GM19463 (cell line): ENCODE measurements at regions not wholly inside any gene's neighbourhood (a gene's known extent, or its start where the extent isn't known, plus 50 kb on each side); places are given as distances from the start of the nearest gene placed in this dataset.

Experiments used
- ATAC-seq: cut with Tn5 transposase; IDR thresholded peaks from one replicate; pipeline ENCODE4 v1.9.1; 2021; ENCODE audit warnings: mild to moderate bottlenecking, moderate library complexity; ENCODE audit not compliant: unreplicated experiment

DNA sequence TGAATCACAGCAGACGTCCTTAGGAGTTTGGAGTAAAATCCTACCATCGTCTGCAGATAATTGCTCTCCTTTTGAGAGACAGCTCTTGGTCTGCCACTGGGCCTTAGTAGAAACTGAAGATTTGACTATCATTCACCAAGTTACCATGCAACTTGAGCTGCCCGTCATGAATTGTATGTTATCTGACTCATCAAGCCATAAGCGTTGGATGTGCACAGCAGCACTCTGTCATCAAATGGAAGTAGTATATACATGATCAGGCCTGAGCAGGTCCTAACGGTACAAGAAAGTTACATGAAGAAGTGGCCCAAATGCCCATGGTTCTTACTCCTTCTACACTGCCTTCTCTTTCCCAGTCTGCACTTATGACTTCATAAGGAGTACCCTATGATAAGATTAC lies 317.8 kb downstream of the GPATCH2 start:
- ATAC-seq, result no peak

DNA sequence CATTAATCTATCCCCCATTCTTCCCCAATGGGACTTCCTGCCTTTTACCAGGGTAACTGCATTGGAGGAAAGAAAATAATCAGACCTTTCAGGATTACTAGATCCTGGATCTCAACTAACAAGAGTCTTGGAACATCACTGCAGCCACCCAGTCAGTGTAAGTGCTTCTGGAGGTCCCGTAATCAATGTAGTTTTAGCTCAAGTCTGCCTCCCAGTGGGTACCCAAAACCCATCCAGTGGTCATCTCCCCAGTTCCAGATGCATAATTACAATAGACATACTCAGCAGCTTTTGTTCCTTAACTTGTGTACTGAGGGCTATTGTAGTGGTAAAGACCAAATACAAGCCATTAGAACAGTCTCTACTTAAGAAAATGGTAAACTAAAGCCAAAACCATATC lies 319.1 kb downstream of the GPATCH2 start:
- no peak for ATAC-seq

DNA sequence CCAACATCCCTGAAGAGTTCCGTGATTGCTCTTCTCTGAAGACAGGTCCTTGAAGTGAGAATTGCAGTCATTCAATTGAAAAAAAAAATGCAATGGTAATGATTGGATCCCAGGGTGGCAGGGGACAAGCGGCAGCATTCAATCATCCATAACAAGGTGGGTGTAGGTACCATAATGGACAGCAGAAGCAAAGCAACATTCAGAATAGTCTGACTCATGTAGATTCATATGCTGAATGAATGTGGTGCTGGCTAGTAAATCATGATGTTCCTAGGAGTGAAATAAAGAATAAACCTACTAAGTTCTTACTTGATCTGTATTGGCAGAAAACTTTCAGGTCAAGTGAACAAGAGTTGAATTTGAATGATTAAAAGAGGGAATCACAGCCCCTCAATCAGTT lies 319.6 kb downstream of the GPATCH2 start:
- no peak for ATAC-seq

DNA sequence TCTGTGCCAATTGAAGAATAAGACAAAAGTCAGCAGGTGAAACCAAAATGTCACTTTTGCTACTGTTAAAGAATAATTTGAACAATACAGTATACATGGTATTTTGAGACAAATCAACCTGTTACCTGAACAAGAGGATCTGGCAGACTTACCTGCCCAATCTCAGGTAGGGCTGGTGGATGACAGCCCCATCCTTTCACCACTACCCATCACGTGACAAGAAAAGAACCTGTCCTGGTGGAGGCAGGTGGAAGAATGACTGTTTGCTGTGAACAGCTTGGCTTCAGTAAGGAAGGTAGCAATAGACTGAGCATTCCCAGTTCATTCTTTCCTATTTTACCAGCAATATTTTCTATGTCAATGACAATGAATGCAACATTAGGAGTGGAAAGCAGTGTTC lies 349.6 kb downstream of the GPATCH2 start:
- ATAC-seq, result no peak

- ATAC-seq, result no peak
Measured at GRCh38 chr1:217275655-217276398, 355.1 kb downstream of the GPATCH2 start.

GRCh38 chr1:217274927-217275654 lies 355.8 kb downstream of the GPATCH2 start:
- no peak for ATAC-seq

- no peak for ATAC-seq
Measured at GRCh38 chr1:217274416-217274815, 356.5 kb downstream of the GPATCH2 start.

GRCh38 chr1:217273866-217274265 lies 357.0 kb downstream of the GPATCH2 start:
- no peak for ATAC-seq

DNA sequence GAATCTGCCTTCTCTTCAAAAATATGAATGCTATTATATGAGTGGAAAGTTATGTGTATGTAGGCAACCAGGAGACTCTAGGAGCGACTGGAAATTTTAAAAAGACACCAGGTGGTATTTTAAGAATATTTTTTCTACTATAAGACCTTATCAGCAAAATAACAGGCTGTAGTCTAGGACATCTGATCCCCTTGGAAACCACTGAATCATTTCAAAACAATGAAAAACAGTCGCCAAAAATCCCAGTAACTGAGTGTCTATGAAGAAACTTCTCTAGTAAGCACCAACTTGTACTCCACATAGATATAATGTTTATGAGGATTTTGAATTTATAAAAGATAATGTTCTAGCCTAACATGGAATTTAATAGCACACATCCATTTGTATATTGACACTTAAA lies 358.5 kb downstream of the GPATCH2 start:
- ATAC-seq, result no peak

DNA sequence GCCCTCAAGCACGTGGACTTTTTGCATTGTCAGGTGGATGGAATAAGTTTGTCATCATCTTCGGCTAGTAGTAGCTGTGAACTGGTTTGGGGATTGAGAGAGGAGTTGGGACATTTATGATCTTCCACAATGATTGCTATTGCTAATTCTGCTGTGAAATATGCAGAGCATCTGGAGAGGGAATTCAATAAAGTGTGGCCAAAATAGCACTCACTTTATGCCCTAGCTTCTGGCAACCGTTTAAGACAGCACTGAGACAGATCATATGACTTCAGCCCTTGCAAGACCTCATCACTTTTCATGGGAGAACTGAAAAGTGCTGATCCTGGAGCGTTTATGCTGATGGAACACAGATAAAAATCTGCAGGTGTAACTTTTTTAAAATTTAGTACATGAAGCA lies 360.8 kb downstream of the GPATCH2 start:
- ATAC-seq, result no peak

DNA sequence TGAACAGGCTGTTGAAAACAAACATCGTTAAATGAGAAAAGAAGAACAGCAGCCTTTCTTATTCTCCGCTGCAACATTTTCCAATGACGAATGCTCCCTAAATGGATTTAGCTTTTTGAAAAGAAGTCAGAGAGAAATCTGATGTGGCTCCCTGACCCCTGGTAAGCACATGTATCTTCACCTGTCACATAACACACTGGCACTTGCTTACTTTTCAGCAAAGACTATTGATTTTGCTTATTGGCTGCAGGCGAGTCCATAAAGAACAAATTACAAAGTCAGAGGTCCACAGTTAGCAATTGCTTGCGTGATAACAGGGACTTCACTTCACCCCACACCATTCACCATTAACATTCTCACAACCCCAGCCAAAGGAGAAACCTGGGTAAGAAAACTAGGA lies 362.8 kb downstream of the GPATCH2 start:
- no peak for ATAC-seq

DNA sequence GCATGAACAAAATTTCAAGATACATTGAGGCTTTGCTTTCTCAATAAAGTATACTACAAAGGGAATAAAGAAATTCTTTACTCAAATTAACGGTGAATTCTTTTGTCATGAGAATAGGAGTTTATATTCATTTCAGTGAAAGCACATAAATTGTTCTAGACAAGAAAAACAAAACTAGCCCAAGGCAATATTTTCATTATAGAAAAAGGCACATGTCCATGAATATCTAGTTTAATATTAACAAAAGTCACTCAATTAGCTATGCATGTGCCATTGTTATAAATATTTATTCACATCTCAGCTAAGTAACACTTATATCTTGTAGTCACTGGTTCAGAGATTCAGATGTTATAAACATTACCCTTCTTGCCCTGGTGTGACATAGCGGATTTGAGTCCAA lies 369.3 kb downstream of the GPATCH2 start:
- no peak for ATAC-seq

GRCh38 chr1:217260676-217261075 lies 370.2 kb downstream of the GPATCH2 start:
- ATAC-seq, result no peak

GRCh38 chr1:217253985-217254384 lies 376.9 kb downstream of the GPATCH2 start:
- ATAC-seq, result no peak

DNA sequence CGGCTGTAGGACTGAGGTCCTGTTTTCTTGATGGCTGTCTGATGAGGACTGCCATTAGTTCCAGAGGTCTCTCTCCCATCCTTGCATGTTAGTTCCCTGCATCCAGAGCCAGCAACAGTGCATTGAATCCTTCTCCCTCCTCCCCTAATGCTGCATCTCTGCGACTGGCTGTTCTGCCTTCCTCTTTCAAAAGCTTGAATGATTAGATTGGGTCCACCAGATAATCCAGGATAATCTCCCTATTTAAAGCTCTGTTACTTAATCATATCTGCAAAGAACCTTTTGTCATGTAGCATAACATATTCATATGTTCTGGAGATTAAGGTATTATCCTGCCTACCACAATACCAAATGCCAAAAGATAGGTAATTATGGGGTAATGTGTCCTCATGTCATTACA lies 377.5 kb downstream of the GPATCH2 start:
- ATAC-seq, result no peak

- ATAC-seq, result no peak
Measured at GRCh38 chr1:217251121-217251520, 379.8 kb downstream of the GPATCH2 start.

DNA sequence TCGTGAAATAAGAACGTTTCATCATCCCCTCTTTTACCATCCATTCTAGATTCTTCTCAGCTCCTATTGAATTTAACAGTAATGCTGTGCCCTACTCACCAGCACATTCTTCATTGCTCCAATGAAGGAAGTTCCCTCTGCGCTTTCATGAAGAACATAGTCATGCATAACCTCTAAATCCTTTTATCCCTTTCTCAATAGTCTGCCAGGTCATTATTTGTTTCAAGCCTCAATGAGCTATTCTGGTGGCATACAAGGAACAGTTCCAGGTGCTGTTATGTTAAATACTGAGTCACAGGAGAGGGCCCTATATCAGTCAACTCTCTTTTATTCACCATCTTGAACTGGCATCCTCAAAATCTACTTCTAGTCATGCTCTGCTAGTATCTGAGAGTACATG lies 381.0 kb downstream of the GPATCH2 start:
- no peak for ATAC-seq

DNA sequence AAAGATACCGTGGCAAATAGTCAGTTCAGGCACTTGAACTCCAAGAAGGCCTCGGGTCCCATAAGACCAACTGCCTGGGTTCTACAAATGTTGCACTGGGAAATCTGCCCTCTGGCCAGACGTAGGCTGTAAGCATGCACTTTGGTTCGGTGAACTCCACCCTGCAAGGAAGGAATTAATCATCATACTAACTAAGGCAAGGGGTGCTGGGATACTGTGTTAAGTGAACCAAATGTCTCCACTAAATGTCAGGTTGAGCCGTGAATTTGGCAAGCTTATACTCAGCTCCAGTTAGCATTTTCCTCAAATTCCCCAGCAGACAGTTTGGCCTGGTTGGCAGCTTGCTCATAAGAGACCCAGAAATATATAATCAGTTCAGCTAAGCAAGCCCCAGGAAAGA lies 385.9 kb downstream of the GPATCH2 start:
- ATAC-seq, result no peak

DNA sequence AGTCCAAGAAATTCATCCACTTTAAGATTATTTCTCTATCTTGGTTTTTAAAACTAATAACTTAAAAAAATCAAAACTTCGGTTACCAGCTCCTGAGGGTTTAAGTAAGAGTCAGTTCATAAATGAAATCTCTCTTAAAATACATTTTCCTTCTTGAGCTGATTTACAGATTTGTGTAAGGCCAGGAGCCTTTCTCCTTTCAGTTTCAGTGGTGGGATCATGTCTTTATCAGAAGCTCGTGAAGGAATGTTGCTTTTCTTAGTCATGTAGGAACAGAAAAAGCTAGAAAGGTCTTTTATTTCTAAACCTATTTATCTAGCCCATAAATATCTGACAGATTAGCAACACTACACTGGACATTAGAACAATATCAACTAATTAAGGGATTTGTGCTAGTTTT lies 390.2 kb downstream of the GPATCH2 start:
- no peak for ATAC-seq

GRCh38 chr1:217238945-217239344 lies 391.9 kb downstream of the GPATCH2 start:
- ATAC-seq, result no peak

DNA sequence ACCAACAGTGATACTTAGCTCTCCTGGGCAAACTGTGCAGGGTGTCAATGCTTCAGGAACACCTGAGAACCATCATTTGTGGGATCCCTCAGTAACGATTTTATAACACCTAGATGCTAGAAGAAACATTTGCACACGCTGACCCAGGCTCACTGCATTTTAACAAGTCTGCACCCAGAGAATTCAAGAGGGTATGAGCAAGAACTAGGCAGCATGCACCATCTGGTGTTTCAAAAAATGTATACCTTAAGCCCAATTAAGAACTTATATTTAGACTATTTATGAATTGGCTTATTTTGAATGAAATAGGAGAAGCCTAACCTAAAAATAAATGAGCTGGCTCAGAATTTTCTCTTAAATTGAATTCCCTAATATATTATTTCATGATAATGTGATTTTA lies 400.5 kb downstream of the GPATCH2 start:
- ATAC-seq, result no peak

DNA sequence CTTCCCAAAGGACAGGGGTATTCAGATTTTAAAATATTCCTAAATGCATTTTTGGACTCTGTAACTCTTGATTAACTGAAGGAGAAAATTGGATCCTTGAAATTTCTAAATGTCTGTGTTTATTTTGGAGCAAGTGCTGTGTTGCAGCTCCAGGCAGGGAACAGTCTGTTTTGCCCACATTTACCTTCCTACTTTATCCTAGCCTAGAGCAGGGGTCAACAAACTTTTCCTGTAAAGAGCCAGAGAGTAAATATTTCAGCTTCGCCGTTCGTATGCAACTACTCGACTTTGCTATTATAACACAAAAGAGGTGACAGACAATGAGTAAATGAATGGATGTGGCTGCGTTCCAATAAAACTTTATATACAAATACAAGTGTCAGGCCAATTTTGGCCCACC lies 402.2 kb downstream of the GPATCH2 start:
- no peak for ATAC-seq

DNA sequence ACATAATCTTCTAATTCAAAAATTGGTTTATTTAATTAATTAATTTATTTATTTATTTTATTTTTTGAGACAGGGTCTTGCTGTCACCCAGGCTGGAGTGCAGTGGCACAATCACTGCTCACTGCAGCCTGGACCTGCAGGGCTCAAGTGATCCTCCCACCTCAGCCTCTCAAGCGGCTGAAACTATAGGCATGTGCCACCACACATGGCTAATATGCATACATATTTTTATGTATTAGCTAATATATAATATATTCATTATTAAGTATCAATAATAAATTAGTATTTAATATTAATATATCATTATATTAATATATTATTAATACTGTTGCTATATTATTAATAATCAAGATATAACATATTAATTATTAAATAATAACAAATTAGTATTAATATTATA lies 406.7 kb downstream of the GPATCH2 start:
- no peak for ATAC-seq
